NOMO-1 treated with dmso at 0.1 percent for 144 hours (cell line): ENCODE measurements at regions not wholly inside any gene's neighbourhood (a gene's known extent, or its start where the extent isn't known, plus 50 kb on each side); places are given as distances from the start of the nearest gene placed in this dataset.
"Not testable (repeated sequence)": the region's sequence is repeated elsewhere in the genome, so short reads cannot be mapped to it uniquely, and the experiment has no call there.

Experiments
- DNase-seq: peaks from one replicate; lab custom pipeline; 2025; ENCODE audit not compliant: unreplicated experiment; lab: John Stamatoyannopoulos, UW

DNA sequence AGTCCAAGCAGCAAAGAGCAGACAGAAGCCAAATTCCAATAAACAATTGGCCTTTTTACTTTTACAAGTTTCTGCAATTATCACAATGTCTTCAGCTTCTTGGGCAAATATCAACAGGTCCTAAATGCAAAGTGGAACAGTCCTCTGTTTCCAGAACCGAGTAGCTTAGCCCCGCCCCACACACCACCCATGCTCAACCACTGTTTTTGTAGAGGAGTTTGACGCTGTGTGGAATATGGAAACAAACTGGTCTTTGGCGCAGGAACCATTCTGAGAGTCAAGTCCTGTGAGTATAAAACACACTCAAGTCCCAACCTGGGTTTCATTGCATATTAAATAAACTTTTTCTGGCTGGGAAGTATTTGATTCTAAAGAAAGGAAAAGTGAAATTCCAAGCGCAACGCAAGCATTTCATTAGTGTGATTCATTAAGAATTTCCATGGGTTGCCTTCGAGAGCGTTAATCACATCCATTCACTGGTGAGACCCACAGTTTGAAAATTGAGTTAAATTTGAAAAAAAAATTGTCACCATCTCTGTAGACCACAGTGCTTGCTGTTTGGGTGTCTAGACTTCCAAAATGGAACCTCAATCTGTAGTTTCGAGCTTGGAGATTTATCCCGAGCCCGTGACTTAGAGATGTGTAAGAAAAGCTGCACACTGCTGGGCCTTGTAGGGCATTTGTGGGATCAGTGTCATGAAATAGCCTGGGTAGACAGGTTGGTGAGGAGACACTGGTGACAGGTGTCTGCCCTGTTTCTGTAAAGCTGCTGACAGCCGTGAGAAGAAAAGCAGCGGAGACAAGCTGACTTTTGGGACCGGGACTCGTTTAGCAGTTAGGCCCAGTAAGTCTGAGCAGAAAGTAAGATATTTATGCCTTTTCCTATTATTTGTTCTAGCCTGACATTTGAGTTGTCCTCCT, 96.1 kb downstream of the DAD1 start:
- no peak for DNase-seq

DNA sequence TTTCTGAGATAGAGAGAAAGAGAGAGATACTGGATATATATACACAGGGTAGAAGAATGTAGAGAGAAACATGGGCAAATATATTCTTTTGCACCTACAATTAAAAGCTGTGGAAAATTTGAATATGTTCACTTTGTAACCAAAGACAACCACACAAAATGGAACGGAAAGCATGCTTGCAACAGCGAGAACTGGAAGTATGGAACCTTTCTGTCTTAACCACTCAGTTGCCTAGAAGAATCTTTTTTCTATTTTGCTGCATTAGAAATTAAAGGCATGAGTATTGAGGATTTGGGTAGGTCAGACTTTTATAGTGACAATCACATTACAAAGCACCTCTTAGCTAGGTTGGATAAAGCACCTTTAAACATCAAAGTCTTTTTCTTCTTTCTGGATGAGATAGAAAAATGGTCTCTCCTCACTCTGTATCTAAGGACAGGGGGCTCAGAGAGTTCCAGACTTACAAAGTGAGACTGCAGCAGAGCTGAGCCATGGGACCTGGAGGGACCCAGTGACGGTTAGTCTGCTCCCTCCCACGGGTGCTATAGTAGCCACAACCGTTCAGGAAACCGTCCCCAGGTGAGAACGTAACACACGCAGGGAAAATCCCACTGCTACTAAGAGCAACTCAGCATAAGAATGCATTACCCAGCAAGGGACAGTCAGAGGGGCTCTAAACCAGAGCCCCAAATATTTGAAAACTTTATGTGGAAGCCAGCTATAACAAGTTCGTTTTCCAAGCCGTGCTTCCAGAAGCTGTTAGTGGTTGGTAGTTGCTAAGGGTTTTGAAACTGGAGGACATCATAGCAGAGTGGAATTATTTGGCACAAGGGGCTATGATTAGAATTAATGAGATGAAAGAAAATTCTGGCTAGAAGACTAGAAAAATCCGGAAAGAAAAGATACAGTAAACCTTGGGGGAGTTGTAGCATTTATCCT, 97.1 kb downstream of the DAD1 start:
- no peak for DNase-seq

DNA sequence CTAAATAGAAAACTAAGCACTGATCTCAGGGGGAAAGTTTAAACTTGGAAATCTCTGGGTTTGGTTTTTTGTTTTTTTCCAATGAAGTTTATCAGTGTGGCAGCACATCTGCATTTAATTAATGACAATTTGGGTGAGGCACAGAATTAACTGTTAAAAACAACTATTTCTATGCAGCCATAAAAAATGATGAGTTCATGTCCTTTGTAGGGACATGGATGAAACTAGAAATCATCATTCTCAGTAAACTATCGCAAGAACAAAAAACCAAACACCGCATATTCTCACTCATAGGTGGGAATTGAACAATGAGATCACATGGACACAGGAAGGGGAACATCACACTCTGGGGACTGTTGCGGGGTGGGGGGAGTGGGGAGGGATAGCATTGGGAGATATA, 98.0 kb downstream of the DAD1 start:
- DNase-seq: not testable (repeated sequence)

DNA sequence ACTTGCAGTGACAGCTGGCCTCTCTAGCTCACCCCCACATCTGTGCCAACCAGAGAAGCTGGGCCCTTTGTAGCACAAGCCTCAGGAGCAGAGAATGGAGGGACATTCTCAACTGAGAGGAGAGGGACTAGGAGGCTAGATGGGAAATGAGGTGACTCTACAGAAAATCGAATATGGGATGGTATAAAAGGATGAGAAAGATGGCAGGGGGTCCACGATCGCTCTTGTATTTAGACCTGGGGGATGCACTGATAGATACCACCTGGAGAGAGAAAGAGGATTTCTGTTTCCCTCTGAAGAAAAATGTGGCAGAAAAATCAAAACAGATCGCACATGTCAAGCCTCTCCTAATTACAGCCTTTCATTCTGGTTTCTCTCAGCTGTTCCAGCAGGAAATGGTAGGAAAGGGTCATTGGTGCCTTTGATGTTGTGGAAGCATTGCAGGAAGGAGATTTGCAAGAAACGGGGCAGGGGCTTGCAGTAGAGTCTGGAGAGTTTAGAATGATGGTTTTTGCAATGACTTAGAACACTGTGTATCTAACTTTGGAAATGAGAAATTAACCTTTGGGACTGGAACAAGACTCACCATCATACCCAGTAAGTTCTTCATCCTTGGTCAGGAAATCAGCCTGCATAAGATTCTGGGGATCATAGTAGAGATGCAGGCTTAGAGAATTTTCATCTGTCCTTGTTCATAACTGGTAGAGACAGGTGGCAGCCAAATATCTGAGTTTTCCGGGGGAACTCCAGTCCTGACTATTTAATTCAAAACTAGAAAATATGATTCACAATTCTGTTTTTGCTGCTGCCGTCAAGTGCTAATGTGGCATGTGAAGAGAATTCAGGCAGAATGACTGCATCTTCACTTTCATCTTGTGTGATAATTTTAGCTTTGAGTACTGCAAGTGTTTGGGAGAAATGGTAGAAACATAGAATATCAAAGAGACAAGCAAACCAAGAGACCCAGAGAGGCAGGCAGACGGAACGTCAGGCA, 98.8 kb downstream of the DAD1 start:
- no peak for DNase-seq

DNA sequence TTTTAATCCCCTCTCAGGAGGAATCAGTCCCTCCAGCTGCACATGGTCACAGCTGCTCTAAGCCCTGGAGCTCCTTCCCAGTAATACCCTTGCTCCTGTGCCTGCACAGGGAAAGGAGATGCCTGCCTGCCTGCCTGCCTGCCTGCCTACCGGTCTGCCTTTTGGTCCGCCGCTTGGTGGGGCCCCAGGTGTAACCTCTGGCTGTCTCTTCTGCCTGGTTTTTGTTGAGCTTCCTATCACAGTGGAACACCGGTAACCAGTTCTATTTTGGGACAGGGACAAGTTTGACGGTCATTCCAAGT, 99.8 kb downstream of the DAD1 start:
- DNase-seq: no peak

DNA sequence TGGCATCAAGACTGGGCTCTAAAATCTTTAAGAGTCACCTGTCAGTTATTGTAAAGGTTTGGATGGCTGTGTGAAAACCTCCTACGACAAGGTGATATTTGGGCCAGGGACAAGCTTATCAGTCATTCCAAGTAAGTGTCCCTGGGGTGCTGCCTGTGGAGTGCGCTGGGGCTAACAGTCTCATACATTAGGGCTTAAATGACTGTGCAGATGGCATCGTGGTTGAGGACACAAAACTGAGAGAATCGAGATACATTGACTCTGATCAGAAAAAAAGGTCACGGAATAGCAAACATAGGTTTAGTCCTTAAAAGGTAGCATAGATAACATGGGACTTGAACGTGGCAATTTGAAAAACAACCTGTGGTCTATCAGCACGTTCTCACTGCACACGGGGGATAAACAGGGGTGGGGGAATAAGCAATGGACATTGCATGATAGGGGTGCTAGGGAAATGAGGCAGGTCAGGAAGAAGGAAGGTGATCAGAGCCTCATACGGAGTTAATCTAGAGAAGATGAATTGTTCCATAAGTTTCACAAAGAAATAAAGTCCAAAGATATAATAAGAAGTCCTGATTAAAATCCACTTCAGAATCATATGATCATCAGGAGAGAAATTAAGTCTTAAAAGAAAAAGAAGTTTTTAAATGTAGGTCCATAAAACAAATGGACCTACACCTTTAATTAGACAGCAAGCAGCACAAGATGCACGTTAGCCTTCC, 100.3 kb downstream of the DAD1 start:
- DNase-seq: no peak

DNA sequence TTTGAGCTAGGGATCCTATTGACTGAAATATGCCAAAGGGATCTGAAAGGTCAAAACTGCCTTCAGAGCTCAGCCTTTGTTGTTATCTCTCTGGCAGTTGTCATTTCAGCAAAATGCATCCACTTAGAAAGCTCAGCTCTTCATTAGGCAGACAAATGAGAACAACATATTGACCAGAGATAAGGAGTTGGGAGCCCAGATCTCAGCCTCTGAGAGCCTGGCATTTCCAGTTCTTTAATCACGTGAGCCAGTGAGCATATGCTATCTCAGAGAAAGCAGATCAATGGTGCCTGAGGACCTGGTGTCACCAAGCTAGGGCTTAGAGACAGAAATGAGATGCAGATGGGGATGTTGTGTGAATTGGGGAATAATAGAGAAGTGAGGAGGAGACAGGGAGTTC, 101.1 kb downstream of the DAD1 start:
- no peak for DNase-seq

DNA sequence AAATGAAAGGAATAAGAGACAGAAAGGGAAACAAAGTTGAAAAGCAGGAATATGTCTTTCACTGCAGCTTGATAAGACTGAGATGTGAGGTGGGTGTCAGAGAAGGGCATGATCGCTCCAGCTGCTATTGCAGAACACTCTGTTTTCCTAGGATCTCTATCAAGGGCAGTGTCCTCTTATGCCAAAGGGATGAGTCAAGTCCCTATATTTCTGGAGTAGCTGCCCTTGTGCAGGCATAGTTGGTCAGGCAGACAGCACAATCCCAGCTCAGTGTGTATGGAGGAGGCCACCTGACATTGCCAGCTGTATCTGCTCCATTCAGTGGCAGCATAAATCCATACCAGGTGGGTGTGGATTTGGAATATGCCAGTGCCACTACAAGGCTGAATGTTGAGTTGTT, 101.6 kb downstream of the DAD1 start:
- DNase-seq: no peak

DNA sequence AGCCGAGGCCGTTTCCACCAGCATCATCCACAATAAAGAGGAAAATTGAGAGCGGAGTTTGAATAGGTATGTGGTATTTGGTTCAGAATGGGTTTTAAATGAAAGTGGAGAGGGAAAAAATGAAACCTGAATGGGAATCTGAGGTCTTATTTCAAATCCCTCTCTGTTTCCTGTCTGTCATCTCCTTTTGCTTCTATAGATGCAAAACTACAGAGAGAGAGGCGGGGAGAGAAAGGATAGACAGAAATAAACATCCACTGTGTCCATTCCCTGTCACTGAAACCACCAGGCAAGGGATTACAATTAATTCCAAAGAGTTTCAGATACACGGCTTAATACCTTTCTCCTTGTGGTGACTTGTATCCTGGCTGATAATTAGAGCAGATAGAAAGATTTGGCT, 102.3 kb downstream of the DAD1 start:
- no peak for DNase-seq

DNA sequence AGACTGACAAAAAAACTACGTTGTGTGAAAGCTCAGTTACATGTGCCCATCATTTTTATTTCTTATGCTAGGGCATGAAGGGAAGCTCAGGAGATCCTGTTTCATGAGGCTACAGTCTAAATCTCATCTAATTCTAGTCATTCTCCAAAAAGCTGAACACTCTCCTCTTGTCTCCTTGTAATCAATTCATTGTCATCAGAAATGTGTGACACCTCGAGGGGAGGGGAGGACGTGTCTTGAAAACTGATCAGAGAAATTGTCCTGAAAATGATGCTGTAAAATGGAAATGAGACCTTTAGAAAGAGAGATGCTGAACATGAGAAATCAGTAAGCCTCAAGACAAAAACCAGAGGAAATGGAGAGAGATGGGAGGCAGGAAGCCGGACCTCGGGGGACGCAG, 103.4 kb downstream of the DAD1 start:
- DNase-seq: no peak

DNA sequence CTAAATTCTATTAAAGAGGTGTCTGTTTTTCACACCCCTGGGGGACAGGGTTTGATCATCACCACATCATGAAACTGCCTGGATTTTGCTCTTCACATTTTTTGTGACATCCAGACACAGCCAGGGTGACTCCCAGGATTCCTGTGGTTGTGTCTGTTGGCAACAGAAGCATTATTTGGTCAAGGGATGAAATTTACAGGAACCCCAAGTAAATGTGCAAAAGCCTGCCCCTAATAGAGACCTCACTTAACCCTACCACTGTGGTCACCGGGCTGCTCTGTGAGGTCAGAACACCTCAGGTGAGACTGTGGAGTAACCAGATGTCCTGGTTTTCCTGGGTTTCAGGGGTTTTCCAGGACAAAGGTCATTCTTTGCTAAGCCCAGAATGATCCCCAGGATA, 103.8 kb downstream of the DAD1 start:
- no peak for DNase-seq

DNA sequence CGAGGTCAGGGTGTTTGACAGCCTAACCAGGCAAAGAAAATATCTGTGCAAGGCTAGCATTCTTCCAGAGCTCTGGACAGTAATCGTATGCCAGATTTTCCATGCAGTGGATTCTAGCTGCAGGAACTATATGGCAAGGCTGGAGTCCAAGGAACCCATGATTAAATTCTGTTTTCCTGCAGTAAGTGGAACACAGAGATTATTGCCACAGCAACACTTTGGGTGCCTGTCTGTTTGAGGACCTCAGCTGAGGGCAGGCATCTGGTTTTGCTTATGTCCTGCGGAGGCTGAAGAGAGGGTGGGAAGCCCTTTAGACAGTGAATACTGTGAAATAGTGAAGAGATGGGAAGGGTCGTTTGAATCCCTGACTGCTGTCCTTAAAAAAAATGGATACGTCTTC, 104.4 kb downstream of the DAD1 start:
- DNase-seq: no peak

DNA sequence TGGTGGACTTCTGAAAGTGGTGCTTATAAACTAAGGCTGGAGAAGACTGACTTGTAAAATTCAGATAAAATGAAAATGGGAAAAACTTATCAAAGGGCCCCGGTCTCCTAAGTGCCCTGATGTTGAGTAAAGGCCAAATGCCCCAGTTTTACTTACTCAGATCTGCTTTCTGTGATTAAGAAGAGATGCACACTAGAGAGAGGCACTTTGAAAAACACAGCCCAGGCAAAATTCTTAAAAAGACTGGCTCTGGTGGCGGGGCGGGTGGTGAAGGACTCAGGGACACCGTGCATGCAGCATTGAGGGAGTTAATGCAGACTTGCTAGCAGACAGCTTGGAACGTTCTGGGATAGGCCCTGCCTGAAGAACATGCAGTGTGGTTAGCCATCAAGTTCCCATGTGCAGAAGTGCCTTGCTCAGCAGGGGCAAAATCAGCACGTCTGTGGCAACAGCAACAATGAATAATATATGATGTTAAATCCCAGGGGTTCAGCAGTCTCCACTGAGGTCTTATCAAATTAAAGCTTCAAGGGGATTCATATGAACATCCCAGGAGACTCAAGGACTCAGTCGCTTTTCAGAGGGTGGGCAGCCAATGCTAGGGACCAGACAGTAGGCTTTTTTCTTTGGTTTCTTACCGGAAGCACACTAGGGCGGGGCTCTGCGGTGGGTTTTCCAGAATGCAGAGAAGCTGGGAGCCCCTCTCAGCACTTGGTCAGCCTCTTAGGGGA, 105.0 kb downstream of the DAD1 start:
- no peak for DNase-seq

DNA sequence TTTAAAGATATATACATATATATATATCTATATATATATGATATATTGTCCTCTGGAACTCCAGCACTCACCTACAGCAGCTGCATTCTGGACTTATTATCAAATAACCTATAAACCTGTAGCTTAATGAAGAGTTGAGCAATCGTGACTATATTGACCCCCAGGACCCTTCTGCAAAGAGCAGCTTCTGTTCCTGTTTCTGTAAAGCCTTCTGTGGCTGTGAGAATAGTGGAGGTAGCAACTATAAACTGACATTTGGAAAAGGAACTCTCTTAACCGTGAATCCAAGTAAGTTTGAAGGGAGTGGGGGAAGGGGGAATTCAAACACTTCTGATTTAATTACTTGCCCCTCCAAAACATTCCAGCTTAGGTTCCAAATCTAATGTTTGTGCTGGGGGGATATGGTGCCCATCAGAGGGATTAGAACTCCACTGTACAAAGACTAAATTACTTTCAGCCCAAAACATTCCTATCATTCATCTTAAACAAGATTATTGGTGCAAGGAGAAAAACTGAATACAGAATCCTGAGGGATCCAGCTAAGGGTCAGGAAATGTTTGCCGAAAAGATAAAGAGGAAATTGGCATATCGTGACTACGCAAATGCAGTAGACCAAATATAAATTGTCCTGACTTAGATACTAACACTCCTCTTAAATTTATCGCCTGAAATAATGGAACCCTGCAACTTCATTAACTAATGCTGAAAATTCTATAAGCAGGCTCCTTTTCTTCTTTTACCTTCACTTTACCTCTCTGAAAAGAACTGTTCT, 106.1 kb downstream of the DAD1 start:
- DNase-seq: peak; percentile 2

DNA sequence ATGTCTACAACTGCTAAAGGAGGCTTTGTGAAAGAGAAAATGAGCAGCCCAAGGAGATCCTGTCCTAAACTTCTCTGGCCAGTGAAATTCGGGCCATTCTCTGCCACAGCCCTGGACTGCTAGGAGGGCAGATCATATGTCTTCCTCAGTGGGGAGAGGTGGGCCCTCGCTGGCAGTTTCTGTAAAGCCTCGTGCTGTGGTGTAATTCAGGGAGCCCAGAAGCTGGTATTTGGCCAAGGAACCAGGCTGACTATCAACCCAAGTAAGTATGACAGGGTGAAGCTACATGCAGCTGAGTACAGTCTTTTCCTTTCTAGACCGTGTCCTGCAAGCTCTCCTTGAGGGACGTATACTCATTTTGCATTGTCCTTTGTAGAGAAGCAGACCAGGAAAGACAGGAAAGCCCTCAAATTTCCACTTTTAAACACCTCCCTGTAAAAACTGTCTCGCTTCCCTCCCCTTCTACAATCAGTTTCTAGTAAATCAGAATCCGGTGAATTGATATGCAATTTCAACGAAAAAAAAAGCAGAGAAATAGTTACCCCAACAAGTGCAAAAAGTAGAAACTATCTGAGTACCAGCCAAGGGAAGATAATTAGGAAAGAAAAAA, 106.8 kb downstream of the DAD1 start:
- DNase-seq: no peak

DNA sequence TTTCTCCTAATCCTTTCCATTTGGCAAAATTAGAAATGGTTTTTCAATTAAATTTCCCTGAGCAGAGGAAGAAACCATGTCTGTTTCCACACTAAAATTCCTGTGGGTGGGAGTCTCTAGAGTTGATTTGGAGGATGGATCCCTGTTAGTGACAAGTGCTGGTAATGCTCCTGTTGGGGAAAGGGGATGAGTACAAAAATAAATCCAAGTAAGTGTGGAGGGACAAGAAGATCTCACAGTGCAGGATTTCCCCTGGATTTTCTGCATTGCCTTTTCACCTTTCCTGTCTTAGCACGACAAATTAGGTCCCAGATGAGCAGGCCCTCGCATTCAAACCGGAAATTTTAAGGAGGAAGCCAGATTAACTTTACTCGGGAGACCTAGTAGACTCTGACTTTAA, 107.5 kb downstream of the DAD1 start:
- DNase-seq: no peak

DNA sequence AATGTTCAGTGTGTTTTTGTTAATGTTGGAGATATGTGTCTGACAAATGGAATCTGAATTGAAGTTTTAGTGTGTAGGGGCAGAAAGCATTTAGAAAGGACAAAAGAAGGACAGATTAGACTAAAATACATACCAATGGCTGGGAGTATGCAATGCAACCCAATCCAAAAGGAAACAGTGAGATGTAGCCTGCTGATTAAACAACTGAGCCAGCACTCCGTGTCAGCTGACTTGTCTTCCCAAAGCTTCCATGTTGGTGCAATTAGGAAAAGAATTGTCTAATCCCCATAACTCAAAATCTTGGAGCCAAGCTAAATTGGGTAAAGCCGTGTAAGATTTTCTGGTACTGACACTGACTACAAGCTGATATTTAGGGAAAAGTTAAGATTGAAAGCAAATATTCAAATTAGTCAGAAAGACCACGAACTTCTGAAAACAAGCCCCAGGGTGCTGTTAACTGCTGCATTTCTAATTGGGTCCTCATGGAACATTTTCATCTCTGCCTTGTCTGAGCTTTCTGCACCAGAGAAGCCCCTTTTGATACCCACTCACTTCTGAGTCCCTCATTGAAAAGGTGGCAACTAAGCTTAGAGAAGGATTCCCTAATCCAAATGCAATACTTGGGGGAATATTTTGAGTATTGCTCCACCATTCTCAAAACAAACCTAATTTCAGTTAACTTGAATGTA, 109.1 kb downstream of the DAD1 start:
- DNase-seq: no peak

DNA sequence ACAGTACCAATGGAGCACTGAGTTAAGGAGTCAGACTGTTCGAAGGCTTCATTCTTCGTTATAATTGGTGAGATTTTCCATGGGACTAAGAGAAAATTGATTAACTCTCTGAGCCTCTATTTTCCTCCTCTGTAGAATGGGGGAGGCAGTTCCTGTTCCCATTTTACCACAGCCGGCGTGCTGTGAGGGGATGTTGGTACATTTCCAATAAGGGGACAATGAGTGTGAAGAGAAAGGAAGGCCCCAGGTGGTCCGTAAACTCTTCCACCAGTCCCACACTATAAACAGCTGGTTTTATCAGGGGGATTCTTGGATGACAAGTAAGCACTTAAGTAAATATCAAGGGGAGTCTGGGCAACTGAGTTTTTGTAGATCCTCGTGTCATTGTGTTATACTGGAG, 109.9 kb downstream of the DAD1 start:
- DNase-seq: no peak
